HEK293 (cell line): ENCODE measurements at regions not wholly inside any gene's neighbourhood (a gene's known extent, or its start where the extent isn't known, plus 50 kb on each side); places are given as distances from the start of the nearest gene placed in this dataset.

Experiments
- CTCF ChIA-PET: fragments of 350-600 bp; formaldehyde crosslinking; extraction: SDS; loops from one replicate; lab custom pipeline; 2021; ENCODE audit warnings: antibody characterized with exemption; lab: Yijun Ruan, JAX
- POLR2A ChIA-PET: fragments of 300-600 bp; formaldehyde crosslinking; extraction: SDS; loops from one replicate; lab custom pipeline; 2020; ENCODE audit warnings: antibody characterized with exemption, inconsistent platforms; lab: Yijun Ruan, JAX
- H3K27ac ChIP-seq: fragments of 200-500 bp; sonication (Bioruptor generic); 2 replicates; pipeline ENCODE4 v1.5.1; 2014; ENCODE audit warnings: low read depth, low read length, control low read depth, inconsistent platforms; ENCODE audit errors: extremely low read depth
- H3K36me3 ChIP-seq, 2 experiments: fragments of 200-500 bp in 1 of 2; sonication (Bioruptor generic) in 1 of 2; 1 replicate in 1 of 2; 2 replicates in 1 of 2; pipeline ENCODE4 v1.5.1; 2014 to 2017; ENCODE audit warnings: inconsistent platforms in 2 of 2, low read length in 2 of 2; ENCODE audit not compliant: control insufficient read depth in 2 of 2, insufficient read depth in 1 of 2
- H3K4me1 ChIP-seq: fragments of 200-500 bp; sonication (Bioruptor generic); 2 replicates; pipeline ENCODE4 v1.5.1; 2014; ENCODE audit warnings: mild to moderate bottlenecking, low read length, inconsistent platforms; ENCODE audit not compliant: control insufficient read depth, insufficient read depth
- H3K4me3 ChIP-seq: 2 replicates; pipeline ENCODE4 v1.5.1; 2011; ENCODE audit warnings: low read depth, mild to moderate bottlenecking, control low read depth, low read length, moderate library complexity
- H3K9me3 ChIP-seq: fragments of 200-500 bp; sonication (Bioruptor generic); 2 replicates; pipeline ENCODE4 v1.5.1; 2014; ENCODE audit warnings: low read depth, low read length, inconsistent platforms; ENCODE audit not compliant: control insufficient read depth, insufficient read depth
- EGR2 ChIP-seq: fragments of 450-650 bp; formaldehyde crosslinking; IDR thresholded peaks from 2 replicates; pipeline ENCODE4 v1.5.1; 2016; ENCODE audit warnings: low read depth, missing biosample characterization, missing genetic modification characterization
- SP2 ChIP-seq: fragments of 450-650 bp; formaldehyde crosslinking; IDR thresholded peaks from 2 replicates; pipeline ENCODE4 v1.5.1; 2016; ENCODE audit warnings: missing biosample characterization, missing genetic modification characterization
- TCF7L2 ChIP-seq: IDR thresholded peaks from 2 replicates; pipeline ENCODE4 v1.6.1; 2011; ENCODE audit warnings: low read depth, mild to moderate bottlenecking, inconsistent platforms, low read length, moderate library complexity, borderline replicate concordance
- ZBTB11 ChIP-seq: fragments of 450-650 bp; formaldehyde crosslinking; conservative IDR thresholded peaks from 2 replicates; pipeline ENCODE4 v1.5.1; 2016; ENCODE audit warnings: low read depth, missing biosample characterization, missing genetic modification characterization
- ZBTB17 ChIP-seq: fragments of 450-650 bp; formaldehyde crosslinking; IDR thresholded peaks from 2 replicates; pipeline ENCODE4 v1.5.1; 2016; ENCODE audit warnings: missing biosample characterization, missing genetic modification characterization
- ZBTB7A ChIP-seq: fragments of 450-650 bp; formaldehyde crosslinking; IDR thresholded peaks from 2 replicates; pipeline ENCODE4 v1.5.1; 2016; ENCODE audit warnings: low read depth, missing biosample characterization, missing genetic modification characterization
- ZNF10 ChIP-seq: fragments of 450-650 bp; formaldehyde crosslinking; IDR thresholded peaks from 2 replicates; pipeline ENCODE4 v1.5.1; 2017; ENCODE audit warnings: missing biosample characterization, missing genetic modification characterization
- ZNF112 ChIP-seq: fragments of 450-650 bp; formaldehyde crosslinking; IDR thresholded peaks from 2 replicates; pipeline ENCODE4 v1.5.0; 2017; ENCODE audit warnings: missing biosample characterization, missing genetic modification characterization
- ZNF174 ChIP-seq: fragments of 450-650 bp; formaldehyde crosslinking; IDR thresholded peaks from 2 replicates; pipeline ENCODE4 v1.5.0; 2017; ENCODE audit warnings: missing biosample characterization, mild to moderate bottlenecking, missing genetic modification characterization
- ZNF19 ChIP-seq: fragments of 450-650 bp; formaldehyde crosslinking; IDR thresholded peaks from 2 replicates; pipeline ENCODE4; 2016; ENCODE audit warnings: missing biosample characterization, missing genetic modification characterization, low read depth
- ZNF23 ChIP-seq: fragments of 450-650 bp; formaldehyde crosslinking; IDR thresholded peaks from 2 replicates; pipeline ENCODE4 v1.5.1; 2016; ENCODE audit warnings: missing biosample characterization, missing genetic modification characterization, borderline replicate concordance
- ZNF311 ChIP-seq: fragments of 450-650 bp; formaldehyde crosslinking; IDR thresholded peaks from 2 replicates; pipeline ENCODE4 v1.5.1; 2017; ENCODE audit warnings: missing biosample characterization, missing genetic modification characterization, borderline replicate concordance
- ZNF354C ChIP-seq: fragments of 450-650 bp; formaldehyde crosslinking; IDR thresholded peaks from 2 replicates; pipeline ENCODE4 v1.5.1; 2016; ENCODE audit warnings: missing biosample characterization, missing genetic modification characterization, low read depth, borderline replicate concordance
- ZNF394 ChIP-seq: fragments of 450-650 bp; formaldehyde crosslinking; IDR thresholded peaks from 2 replicates; pipeline ENCODE4 v1.5.1; 2016; ENCODE audit warnings: missing biosample characterization, missing genetic modification characterization, mild to moderate bottlenecking, moderate library complexity, borderline replicate concordance
- ZNF548 ChIP-seq: fragments of 450-650 bp; formaldehyde crosslinking; IDR thresholded peaks from 2 replicates; pipeline ENCODE4 v1.5.1; 2016; ENCODE audit warnings: missing biosample characterization, missing genetic modification characterization
- ZNF560 ChIP-seq: fragments of 450-650 bp; formaldehyde crosslinking; IDR thresholded peaks from 2 replicates; pipeline ENCODE4 v1.5.1; 2017; ENCODE audit warnings: missing biosample characterization, missing genetic modification characterization, borderline replicate concordance
- ZNF654 ChIP-seq: fragments of 450-650 bp; formaldehyde crosslinking; IDR thresholded peaks from 2 replicates; pipeline ENCODE4 v1.5.1; 2016; ENCODE audit warnings: low read depth, missing biosample characterization, missing genetic modification characterization
- ZNF704 ChIP-seq: fragments of 450-650 bp; formaldehyde crosslinking; IDR thresholded peaks from 2 replicates; pipeline ENCODE4 v1.5.1; 2016; ENCODE audit warnings: missing biosample characterization, missing genetic modification characterization
- ZNF777 ChIP-seq: fragments of 450-650 bp; formaldehyde crosslinking; IDR thresholded peaks from 2 replicates; pipeline ENCODE4 v1.5.1; 2017; ENCODE audit warnings: missing biosample characterization, missing genetic modification characterization, borderline replicate concordance
- ZNF785 ChIP-seq: fragments of 450-650 bp; formaldehyde crosslinking; IDR thresholded peaks from 2 replicates; pipeline ENCODE4 v1.5.1; 2016; ENCODE audit warnings: missing biosample characterization, missing genetic modification characterization
- ZSCAN16 ChIP-seq: fragments of 450-650 bp; formaldehyde crosslinking; IDR thresholded peaks from 2 replicates; pipeline ENCODE4 v1.5.1; 2016; ENCODE audit warnings: missing biosample characterization, missing genetic modification characterization
- ZSCAN18 ChIP-seq: fragments of 450-650 bp; formaldehyde crosslinking; IDR thresholded peaks from 2 replicates; pipeline ENCODE4 v1.5.1; 2016; ENCODE audit warnings: missing biosample characterization, missing genetic modification characterization
- TF ChIP-seq, protein P1 (sequence below): fragments of 450-650 bp; formaldehyde crosslinking; IDR thresholded peaks from 2 replicates; pipeline ENCODE4 v1.5.1; 2016; ENCODE audit warnings: missing biosample characterization, missing genetic modification characterization
- TF ChIP-seq, protein P2 (sequence below): fragments of 450-650 bp; formaldehyde crosslinking; IDR thresholded peaks from 2 replicates; pipeline ENCODE4 v1.5.1; 2017; ENCODE audit warnings: missing biosample characterization, missing genetic modification characterization
- TF ChIP-seq, protein P3 (sequence below): fragments of 450-650 bp; formaldehyde crosslinking; optimal IDR thresholded peaks from 2 replicates; pipeline ENCODE3; 2016; ENCODE audit warnings: missing biosample characterization, mild to moderate bottlenecking, missing genetic modification characterization
- TF ChIP-seq, protein P4 (sequence below): fragments of 450-650 bp; formaldehyde crosslinking; IDR thresholded peaks from 2 replicates; pipeline ENCODE4 v1.5.1; 2016; ENCODE audit warnings: missing biosample characterization, missing genetic modification characterization

DNA sequence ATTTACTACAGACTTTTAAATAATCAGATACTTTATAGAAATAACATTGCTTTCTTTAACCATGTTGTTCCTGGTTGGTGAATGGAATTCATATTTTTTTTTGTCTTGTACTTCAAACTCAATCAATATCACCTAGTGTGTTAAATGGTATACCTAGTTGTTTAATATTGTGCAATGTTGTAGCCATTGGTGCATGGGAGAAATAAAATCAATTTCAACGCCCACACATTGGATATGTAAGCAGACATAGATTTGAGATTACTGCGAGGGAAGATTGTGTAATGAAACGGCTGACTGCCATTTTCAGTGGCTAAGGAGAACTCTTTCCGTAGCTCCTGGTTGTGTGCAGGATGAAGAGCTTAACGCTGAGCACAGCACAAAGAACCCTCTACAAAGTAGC, 626.1 kb downstream of the TMEM182 start:
- H3K4me1 ChIP-seq: no peaks in the 10 kb centered on the region
- POLR2A ChIA-PET: no interaction called here
- no peak for TF ChIP-seq ZNF112
- TF ChIP-seq ZNF777 (tag by site-specific recombination): no peak
- TF ChIP-seq TCF7L2: no peak
- TF ChIP-seq EGR2 (tag by site-specific recombination): no peak
- no peak for TF ChIP-seq ZNF548 (tag by site-specific recombination)
- no peak for TF ChIP-seq ZSCAN16 (tag by site-specific recombination)
- TF ChIP-seq ZNF19: no peak
- no peak overlapping the region for H3K27ac ChIP-seq
- CTCF ChIA-PET: no interaction called here
- no peaks in the 10 kb centered on the region for H3K36me3 ChIP-seq
- no peak overlapping the region for H3K4me3 ChIP-seq
- H3K9me3 ChIP-seq: no peaks in the 10 kb centered on the region

- TF ChIP-seq, protein P1, sequence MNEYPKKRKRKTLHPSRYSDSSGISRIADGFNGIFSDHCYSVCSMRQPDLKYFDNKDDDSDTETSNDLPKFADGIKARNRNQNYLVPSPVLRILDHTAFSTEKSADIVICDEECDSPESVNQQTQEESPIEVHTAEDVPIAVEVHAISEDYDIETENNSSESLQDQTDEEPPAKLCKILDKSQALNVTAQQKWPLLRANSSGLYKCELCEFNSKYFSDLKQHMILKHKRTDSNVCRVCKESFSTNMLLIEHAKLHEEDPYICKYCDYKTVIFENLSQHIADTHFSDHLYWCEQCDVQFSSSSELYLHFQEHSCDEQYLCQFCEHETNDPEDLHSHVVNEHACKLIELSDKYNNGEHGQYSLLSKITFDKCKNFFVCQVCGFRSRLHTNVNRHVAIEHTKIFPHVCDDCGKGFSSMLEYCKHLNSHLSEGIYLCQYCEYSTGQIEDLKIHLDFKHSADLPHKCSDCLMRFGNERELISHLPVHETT (tag by site-specific recombination): no peak
- TF ChIP-seq ZNF10 (tag by site-specific recombination) (no peak), ZNF560 (tag by site-specific recombination) (no peak), ZNF394 (tag by site-specific recombination) (no peak), ZBTB11 (tag by site-specific recombination) (no peak), ZNF311 (tag by site-specific recombination) (no peak), ZNF654 (tag by site-specific recombination) (no peak), ZNF354C (tag by site-specific recombination) (no peak), SP2 (tag by site-specific recombination) (no peak), ZNF704 (tag by site-specific recombination) (no peak), ZSCAN18 (tag by site-specific recombination) (no peak), ZNF23 (tag by site-specific recombination) (no peak), ZNF785 (tag by site-specific recombination) (no peak), ZBTB7A (tag by site-specific recombination) (no peak), ZNF174 (tag by site-specific recombination) (no peak), ZBTB17 (tag by site-specific recombination) (no peak)
- TF ChIP-seq, protein P2, sequence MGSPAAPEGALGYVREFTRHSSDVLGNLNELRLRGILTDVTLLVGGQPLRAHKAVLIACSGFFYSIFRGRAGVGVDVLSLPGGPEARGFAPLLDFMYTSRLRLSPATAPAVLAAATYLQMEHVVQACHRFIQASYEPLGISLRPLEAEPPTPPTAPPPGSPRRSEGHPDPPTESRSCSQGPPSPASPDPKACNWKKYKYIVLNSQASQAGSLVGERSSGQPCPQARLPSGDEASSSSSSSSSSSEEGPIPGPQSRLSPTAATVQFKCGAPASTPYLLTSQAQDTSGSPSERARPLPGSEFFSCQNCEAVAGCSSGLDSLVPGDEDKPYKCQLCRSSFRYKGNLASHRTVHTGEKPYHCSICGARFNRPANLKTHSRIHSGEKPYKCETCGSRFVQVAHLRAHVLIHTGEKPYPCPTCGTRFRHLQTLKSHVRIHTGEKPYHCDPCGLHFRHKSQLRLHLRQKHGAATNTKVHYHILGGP: no peak
- TF ChIP-seq, protein P3, sequence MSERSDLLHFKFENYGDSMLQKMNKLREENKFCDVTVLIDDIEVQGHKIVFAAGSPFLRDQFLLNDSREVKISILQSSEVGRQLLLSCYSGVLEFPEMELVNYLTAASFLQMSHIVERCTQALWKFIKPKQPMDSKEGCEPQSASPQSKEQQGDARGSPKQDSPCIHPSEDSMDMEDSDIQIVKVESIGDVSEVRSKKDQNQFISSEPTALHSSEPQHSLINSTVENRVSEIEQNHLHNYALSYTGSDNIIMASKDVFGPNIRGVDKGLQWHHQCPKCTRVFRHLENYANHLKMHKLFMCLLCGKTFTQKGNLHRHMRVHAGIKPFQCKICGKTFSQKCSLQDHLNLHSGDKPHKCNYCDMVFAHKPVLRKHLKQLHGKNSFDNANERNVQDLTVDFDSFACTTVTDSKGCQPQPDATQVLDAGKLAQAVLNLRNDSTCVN (tag by site-specific recombination): no peak
- TF ChIP-seq, protein P4, sequence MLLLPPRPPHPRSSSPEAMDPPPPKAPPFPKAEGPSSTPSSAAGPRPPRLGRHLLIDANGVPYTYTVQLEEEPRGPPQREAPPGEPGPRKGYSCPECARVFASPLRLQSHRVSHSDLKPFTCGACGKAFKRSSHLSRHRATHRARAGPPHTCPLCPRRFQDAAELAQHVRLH: no peak
- CTCF ChIA-PET: no interaction called here
- Histone ChIP-seq H3K36me3 (no peaks in the 10 kb centered on the region), H3K27ac (no peak overlapping the region), H3K4me3 (no peak overlapping the region), H3K9me3 (no peaks in the 10 kb centered on the region), H3K4me1 (no peaks in the 10 kb centered on the region)
- POLR2A ChIA-PET: no interaction called here
Measured at GRCh38 chr2:103396152-103396551, 634.3 kb downstream of the TMEM182 start.
